ENCODE measurements at regions not wholly inside any gene's neighbourhood (a gene's known extent, or its start where the extent isn't known, plus 50 kb on each side); places are given as distances from the start of the nearest gene placed in this dataset.

DNA sequence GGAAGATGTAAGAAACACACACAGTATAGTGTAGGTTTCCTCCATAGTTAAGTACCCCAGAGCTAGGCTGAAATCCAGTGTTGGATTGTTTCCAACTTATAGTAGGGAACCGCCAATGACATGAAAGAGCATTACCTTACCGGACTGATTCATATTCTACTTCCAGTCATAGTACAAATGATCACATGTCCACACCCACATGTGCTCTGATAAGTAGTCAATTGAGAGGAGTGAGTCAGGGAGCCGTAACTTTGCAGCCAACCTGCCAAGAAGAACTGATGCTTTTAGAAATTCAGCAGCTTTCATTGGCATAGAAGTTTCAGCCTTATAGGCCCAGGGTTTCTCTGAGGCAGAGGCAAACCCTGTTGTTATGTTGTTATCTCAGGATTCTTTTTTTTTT is 240.6 kb downstream of the ETS1 start:
- no peaks in the 10 kb centered on the region for H3K36me3 ChIP-seq (ENCODE audit: control insufficient read depth in 2 of 2, insufficient read depth in 2 of 2, low read length in 1 of 2)
- H3K9me3 ChIP-seq (ENCODE audit: control insufficient read depth in 2 of 2, insufficient read depth in 1 of 2, low read depth in 1 of 2, low read length in 1 of 2): no peaks in the 10 kb centered on the region
- no peaks in the 10 kb centered on the region for H3K27me3 ChIP-seq (ENCODE audit: control insufficient read depth in 1 of 2, insufficient read depth in 2 of 2, low read length in 2 of 2)
- H3K4me3 ChIP-seq (ENCODE audit: low read depth in 1 of 2, low read length in 2 of 2): no peak overlapping the region
- no peaks in the 10 kb centered on the region for H3K4me1 ChIP-seq (ENCODE audit: control insufficient read depth in 2 of 2, insufficient read depth in 2 of 2, low read length in 1 of 2)
- 30 to 44% methylated on average over 3 of the region's 3 CpGs for WGBS, 2 donors
- H3K27ac ChIP-seq (ENCODE audit: low read depth in 2 of 2, low read length in 1 of 2): no peak overlapping the region

DNA sequence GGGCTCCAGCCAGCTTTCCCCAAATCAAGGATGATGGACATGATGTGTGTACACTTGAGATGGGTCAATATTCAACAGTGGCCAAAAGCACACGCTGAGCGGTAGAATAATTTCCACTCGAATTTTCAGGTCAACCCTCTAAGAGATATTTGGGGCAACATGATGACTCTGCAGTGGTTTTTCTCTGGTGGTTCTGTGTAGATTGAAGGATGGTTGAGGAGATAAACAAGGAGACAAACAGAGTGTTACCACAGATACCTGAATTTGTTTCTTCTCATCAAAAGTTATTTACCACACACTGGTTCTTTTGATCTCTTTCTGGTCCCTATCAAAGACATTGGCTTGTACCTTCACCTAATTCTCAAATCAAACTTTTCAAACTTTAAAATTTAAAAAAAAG is 242.0 kb downstream of the ETS1 start:
- H3K4me3 ChIP-seq (ENCODE audit: low read depth in 1 of 2, low read length in 2 of 2): no peak overlapping the region
- no peak overlapping the region for H3K27ac ChIP-seq (ENCODE audit: low read depth in 2 of 2, low read length in 1 of 2)
- no peaks in the 10 kb centered on the region for H3K4me1 ChIP-seq (ENCODE audit: control insufficient read depth in 2 of 2, insufficient read depth in 2 of 2, low read length in 1 of 2)
- H3K9me3 ChIP-seq (ENCODE audit: control insufficient read depth in 2 of 2, insufficient read depth in 1 of 2, low read depth in 1 of 2, low read length in 1 of 2): no peaks in the 10 kb centered on the region
- H3K27me3 ChIP-seq (ENCODE audit: control insufficient read depth in 1 of 2, insufficient read depth in 2 of 2, low read length in 2 of 2): no peaks in the 10 kb centered on the region
- H3K36me3 ChIP-seq (ENCODE audit: control insufficient read depth in 2 of 2, insufficient read depth in 2 of 2, low read length in 1 of 2): no peaks in the 10 kb centered on the region
- WGBS, 2 donors: 71 to 72% methylated on average over 3 of the region's 3 CpGs

DNA sequence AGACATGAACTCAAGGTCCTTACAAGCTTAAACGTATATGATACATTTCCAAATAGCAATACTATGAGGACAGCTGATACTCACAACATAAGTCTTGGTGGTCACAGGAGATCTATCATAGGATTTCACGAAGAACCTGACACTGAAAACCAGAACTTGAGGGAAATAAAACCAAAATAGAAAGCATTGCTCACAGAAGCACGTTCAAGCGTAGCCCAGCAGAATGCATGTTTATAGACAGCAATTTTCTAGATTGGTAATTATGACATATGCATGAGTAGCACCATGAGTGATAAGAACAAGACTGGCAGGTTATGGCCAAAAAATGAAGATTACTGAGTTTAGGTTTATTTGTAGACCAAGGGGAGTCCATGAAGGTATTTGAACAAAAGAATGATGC is 243.5 kb downstream of the ETS1 start:
- 71 to 75% methylated on average over 4 of the region's 4 CpGs for WGBS, 2 donors

DNA sequence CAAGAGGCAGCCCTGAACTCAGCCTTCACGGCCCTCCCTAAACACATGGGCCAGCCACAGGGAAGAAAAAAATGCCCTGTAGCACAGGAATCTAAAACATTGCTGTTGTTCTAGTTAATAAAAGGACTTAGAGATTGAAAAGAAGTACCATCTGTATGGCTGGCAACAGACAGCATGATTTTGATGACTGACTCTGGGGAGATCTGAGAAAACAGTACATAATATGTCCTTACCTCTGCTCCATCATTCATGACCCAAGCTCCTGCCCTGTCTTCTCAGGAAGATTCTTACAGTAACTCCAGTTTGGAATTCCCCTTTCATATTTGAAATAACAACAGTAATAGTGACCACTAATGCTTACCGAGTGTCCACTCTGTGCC is 244.2 kb downstream of the ETS1 start:
- Histone ChIP-seq H3K9me3 (ENCODE audit: control insufficient read depth in 2 of 2, insufficient read depth in 1 of 2, low read depth in 1 of 2, low read length in 1 of 2) (no peaks in the 10 kb centered on the region), H3K36me3 (ENCODE audit: control insufficient read depth in 2 of 2, insufficient read depth in 2 of 2, low read length in 1 of 2) (no peaks in the 10 kb centered on the region), H3K27me3 (ENCODE audit: control insufficient read depth in 1 of 2, insufficient read depth in 2 of 2, low read length in 2 of 2) (no peaks in the 10 kb centered on the region), H3K4me1 (ENCODE audit: control insufficient read depth in 2 of 2, insufficient read depth in 2 of 2, low read length in 1 of 2) (no peaks in the 10 kb centered on the region), H3K4me3 (ENCODE audit: low read depth in 1 of 2, low read length in 2 of 2) (no peak overlapping the region), H3K27ac (ENCODE audit: low read depth in 2 of 2, low read length in 1 of 2) (peak overlapping the region; percentile 3 to 14)
- 58 to 65% methylated on average over 2 of the region's 2 CpGs for WGBS, 2 donors

More for the DNA sequence above, 243.5 kb downstream of the ETS1 start:
- Histone ChIP-seq H3K4me1 (ENCODE audit: control insufficient read depth in 2 of 2, insufficient read depth in 2 of 2, low read length in 1 of 2) (no peaks in the 10 kb centered on the region), H3K4me3 (ENCODE audit: low read depth in 1 of 2, low read length in 2 of 2) (no peak overlapping the region), H3K27ac (ENCODE audit: low read depth in 2 of 2, low read length in 1 of 2) (no peak overlapping the region), H3K9me3 (ENCODE audit: control insufficient read depth in 2 of 2, insufficient read depth in 1 of 2, low read depth in 1 of 2, low read length in 1 of 2) (no peaks in the 10 kb centered on the region), H3K27me3 (ENCODE audit: control insufficient read depth in 1 of 2, insufficient read depth in 2 of 2, low read length in 2 of 2) (no peaks in the 10 kb centered on the region), H3K36me3 (ENCODE audit: control insufficient read depth in 2 of 2, insufficient read depth in 2 of 2, low read length in 1 of 2) (no peaks in the 10 kb centered on the region)

DNA sequence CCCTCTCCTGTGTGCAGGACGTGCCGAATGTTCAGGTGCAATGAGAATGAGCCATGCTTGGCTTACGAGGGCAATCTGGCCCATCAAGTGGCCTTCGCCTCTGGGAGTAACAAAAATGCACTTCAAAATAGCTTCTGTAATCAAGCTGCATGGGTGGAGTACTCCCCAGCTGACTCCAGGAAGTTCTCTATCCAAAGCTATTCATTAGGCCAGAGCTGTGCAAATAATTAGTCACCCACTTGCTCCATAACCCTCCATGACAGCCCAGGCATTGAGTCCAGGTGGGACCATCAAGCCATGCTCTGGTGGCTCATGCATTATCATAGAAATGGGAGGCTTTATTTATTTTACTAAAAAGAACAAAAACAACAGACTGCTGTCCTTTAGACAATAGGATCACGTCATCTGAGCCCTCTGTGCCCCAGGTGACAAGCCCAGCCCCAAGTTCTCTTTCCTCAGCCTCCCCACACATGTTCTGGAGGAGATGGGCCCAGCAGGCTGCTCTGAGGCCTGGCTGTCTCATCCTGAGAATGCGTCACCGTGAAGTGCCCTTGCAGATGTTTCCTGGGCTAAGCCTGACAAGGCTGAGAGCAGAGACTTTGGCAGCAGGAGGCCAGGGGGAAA is 244.7 kb downstream of the ETS1 start:
- 39 to 45% methylated on average over 7 of the region's 7 CpGs for WGBS, 2 donors
- Histone ChIP-seq H3K27ac (ENCODE audit: low read depth in 2 of 2, low read length in 1 of 2) (peak overlapping the region; percentile 14 to 38), H3K4me3 (ENCODE audit: low read depth in 1 of 2, low read length in 2 of 2) (no peak overlapping the region), H3K36me3 (ENCODE audit: control insufficient read depth in 2 of 2, insufficient read depth in 2 of 2, low read length in 1 of 2) (no peaks in the 10 kb centered on the region), H3K4me1 (ENCODE audit: control insufficient read depth in 2 of 2, insufficient read depth in 2 of 2, low read length in 1 of 2) (no peaks in the 10 kb centered on the region), H3K9me3 (ENCODE audit: control insufficient read depth in 2 of 2, insufficient read depth in 1 of 2, low read depth in 1 of 2, low read length in 1 of 2) (no peaks in the 10 kb centered on the region), H3K27me3 (ENCODE audit: control insufficient read depth in 1 of 2, insufficient read depth in 2 of 2, low read length in 2 of 2) (no peaks in the 10 kb centered on the region)

DNA sequence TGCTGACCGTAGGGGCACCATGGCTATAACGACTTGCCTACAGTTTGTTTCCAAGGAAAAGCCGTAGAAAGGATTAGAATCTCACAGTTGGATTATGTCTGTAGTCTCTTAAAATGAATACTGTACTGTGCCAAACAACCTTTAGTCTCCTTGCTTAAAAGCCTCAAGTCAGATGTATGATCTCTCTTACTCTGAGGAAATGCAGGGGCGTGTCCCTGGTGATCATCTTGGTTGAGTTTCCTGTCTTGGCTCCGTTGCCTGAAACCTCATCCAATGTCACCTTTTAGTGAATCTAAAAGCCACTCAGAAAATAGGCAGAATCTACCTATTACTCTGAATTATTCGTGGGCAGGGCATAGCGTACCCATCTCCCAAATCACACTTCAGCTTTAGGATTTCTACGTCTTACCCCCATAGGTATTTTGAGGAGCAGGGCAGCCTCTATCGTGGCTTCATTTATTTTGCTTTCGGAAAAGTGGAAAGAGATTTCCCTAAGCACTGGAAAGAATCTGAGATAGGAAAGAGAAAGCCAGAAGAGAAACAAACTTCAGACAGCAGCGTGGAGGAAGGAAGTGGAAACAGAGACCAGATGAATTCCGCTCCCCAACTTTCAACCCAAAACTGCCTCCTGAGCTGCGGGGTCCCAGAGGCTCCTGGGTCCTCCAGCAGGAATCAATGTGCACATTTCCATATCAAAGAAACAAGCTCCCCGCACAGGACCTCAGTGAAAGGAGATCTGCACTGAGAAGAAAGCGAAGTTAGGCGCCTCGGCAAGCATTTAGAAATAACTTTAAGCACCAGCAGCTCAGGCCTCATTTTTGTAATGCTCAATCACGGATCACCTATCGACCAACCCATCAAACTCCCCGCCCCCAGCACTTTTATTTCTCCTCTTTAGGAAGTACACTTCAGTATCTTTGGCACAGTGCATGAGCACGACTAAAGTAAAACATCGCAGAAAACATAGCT is 245.8 kb downstream of the ETS1 start:
- H3K27ac ChIP-seq (ENCODE audit: low read depth in 2 of 2, low read length in 1 of 2): peak overlapping the region in 1 of 2 donors; percentile 38
- WGBS, 2 donors: 77 to 78% methylated on average over 22 of the region's 22 CpGs

DNA sequence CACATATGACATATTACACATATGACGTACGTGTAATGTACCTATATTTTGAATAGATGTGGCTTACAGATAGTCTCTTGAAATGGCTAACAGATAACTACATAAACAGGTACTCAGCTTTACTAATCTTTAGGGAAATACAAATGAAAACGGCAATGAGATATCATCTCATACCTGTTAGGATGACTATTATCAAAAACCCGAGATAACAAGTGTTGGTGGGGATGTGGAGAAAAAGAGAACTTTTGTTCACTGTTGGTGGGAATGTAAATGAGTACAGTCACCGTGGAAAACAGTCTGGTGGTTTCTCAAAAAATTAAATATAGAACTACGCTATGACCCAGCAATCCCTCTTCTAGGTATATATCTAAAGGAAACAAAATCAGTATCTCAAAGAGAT is 247.6 kb downstream of the ETS1 start:
- WGBS, 2 donors: 83 to 90% methylated on average over 6 of the region's 6 CpGs
- H3K9me3 ChIP-seq (ENCODE audit: control insufficient read depth in 2 of 2, insufficient read depth in 1 of 2, low read depth in 1 of 2, low read length in 1 of 2): no peaks in the 10 kb centered on the region
- H3K27ac ChIP-seq (ENCODE audit: low read depth in 2 of 2, low read length in 1 of 2): no peak overlapping the region
- no peak overlapping the region for H3K4me3 ChIP-seq (ENCODE audit: low read depth in 1 of 2, low read length in 2 of 2)
- no peaks in the 10 kb centered on the region for H3K27me3 ChIP-seq (ENCODE audit: control insufficient read depth in 1 of 2, insufficient read depth in 2 of 2, low read length in 2 of 2)
- no peaks in the 10 kb centered on the region for H3K4me1 ChIP-seq (ENCODE audit: control insufficient read depth in 2 of 2, insufficient read depth in 2 of 2, low read length in 1 of 2)
- H3K36me3 ChIP-seq (ENCODE audit: control insufficient read depth in 2 of 2, insufficient read depth in 2 of 2, low read length in 1 of 2): no peaks in the 10 kb centered on the region

More for the DNA sequence above, 245.8 kb downstream of the ETS1 start:
- no peaks in the 10 kb centered on the region for H3K4me1 ChIP-seq (ENCODE audit: control insufficient read depth in 2 of 2, insufficient read depth in 2 of 2, low read length in 1 of 2)
- H3K9me3 ChIP-seq (ENCODE audit: control insufficient read depth in 2 of 2, insufficient read depth in 1 of 2, low read depth in 1 of 2, low read length in 1 of 2): no peaks in the 10 kb centered on the region
- H3K27me3 ChIP-seq (ENCODE audit: control insufficient read depth in 1 of 2, insufficient read depth in 2 of 2, low read length in 2 of 2): no peaks in the 10 kb centered on the region
- H3K36me3 ChIP-seq (ENCODE audit: control insufficient read depth in 2 of 2, insufficient read depth in 2 of 2, low read length in 1 of 2): no peaks in the 10 kb centered on the region
- H3K4me3 ChIP-seq (ENCODE audit: low read depth in 1 of 2, low read length in 2 of 2): no peak overlapping the region

DNA sequence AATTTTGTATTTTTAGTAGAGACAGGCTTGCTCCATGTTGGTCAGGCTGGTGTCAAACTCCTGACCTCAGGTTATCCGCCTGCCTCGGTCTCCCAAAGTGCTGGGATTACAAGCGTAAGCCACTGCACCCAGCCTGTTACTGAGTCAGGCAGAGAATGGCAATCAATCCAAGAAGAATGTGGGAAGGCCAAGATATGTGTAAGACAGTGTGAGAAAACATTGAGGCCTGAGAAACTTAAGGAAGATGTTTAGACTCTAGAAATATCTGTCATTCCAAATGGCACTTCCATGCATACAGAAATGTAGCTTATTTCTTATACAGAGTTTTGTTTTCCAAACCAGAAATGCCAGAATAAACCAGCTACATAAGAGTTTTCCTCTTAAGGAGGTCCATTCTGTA is 248.5 kb downstream of the ETS1 start:
- no peaks in the 10 kb centered on the region for H3K36me3 ChIP-seq (ENCODE audit: control insufficient read depth in 2 of 2, insufficient read depth in 2 of 2, low read length in 1 of 2)
- H3K27ac ChIP-seq (ENCODE audit: low read depth in 2 of 2, low read length in 1 of 2): no peak overlapping the region
- no peaks in the 10 kb centered on the region for H3K27me3 ChIP-seq (ENCODE audit: control insufficient read depth in 1 of 2, insufficient read depth in 2 of 2, low read length in 2 of 2)
- H3K4me3 ChIP-seq (ENCODE audit: low read depth in 1 of 2, low read length in 2 of 2): no peak overlapping the region
- H3K4me1 ChIP-seq (ENCODE audit: control insufficient read depth in 2 of 2, insufficient read depth in 2 of 2, low read length in 1 of 2): no peaks in the 10 kb centered on the region
- 95 to 100% methylated on average over 3 of the region's 3 CpGs for WGBS, 2 donors
- H3K9me3 ChIP-seq (ENCODE audit: control insufficient read depth in 2 of 2, insufficient read depth in 1 of 2, low read depth in 1 of 2, low read length in 1 of 2): no peaks in the 10 kb centered on the region

DNA sequence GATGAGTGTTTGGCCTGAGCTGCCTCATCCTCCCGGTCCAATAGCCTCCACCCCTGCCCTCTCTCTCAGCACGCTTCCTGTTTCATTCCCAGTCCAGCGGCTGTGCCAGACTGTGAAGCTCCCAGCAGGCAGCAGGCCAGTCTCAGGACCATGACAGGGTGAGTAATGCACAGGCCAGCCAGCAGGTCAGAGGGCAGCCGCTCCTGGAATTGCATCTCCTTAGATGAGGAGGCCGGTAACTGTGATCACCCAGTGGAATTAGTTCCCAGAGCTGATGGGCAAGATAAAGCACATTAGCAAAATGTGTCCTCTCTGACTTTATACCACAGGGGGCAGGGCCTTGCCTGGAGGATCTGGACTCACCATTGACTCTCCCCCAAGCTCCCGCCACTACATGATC is 251.2 kb downstream of the ETS1 start:
- Histone ChIP-seq H3K27me3 (ENCODE audit: control insufficient read depth in 1 of 2, insufficient read depth in 2 of 2, low read length in 2 of 2) (no peaks in the 10 kb centered on the region), H3K36me3 (ENCODE audit: control insufficient read depth in 2 of 2, insufficient read depth in 2 of 2, low read length in 1 of 2) (no peaks in the 10 kb centered on the region), H3K27ac (ENCODE audit: low read depth in 2 of 2, low read length in 1 of 2) (no peak overlapping the region), H3K4me1 (ENCODE audit: control insufficient read depth in 2 of 2, insufficient read depth in 2 of 2, low read length in 1 of 2) (no peaks in the 10 kb centered on the region), H3K4me3 (ENCODE audit: low read depth in 1 of 2, low read length in 2 of 2) (no peak overlapping the region), H3K9me3 (ENCODE audit: control insufficient read depth in 2 of 2, insufficient read depth in 1 of 2, low read depth in 1 of 2, low read length in 1 of 2) (no peaks in the 10 kb centered on the region)
- WGBS, 2 donors: 56 to 62% methylated on average over 6 of the region's 6 CpGs

Measured in esophagus (tissue), 2 donors.